ENCODE measurements at regions not wholly inside any gene's neighbourhood (a gene's known extent, or its start where the extent isn't known, plus 50 kb on each side); places are given as distances from the start of the nearest gene placed in this dataset.

GRCh38 chr9:89675058-89675742 lies 70.4 kb downstream of the GADD45G start:
- DNase-seq (ENCODE audit: low spot score in 2 of 2), result no peak
- Histone ChIP-seq H3K36me3 (no peaks in the 10 kb centered on the region), H3K27ac (no peak overlapping the region), H3K27me3 (no peaks in the 10 kb centered on the region), H3K9me3 (no peaks in the 10 kb centered on the region), H3K4me1 (no peaks in the 10 kb centered on the region), H3K4me3 (no peak overlapping the region)
- TF ChIP-seq CTCF (IDR thresholded peaks at IDR 0.05), result no peak
- intact Hi-C loops (cut with DNase I), result no loop called here

- Histone ChIP-seq H3K4me1 (no peaks in the 10 kb centered on the region), H3K4me3 (no peak overlapping the region), H3K27me3 (no peaks in the 10 kb centered on the region), H3K27ac (no peak overlapping the region), H3K9me3 (no peaks in the 10 kb centered on the region), H3K36me3 (no peaks in the 10 kb centered on the region)
- no peak for TF ChIP-seq CTCF (IDR thresholded peaks at IDR 0.05)
- DNase-seq (ENCODE audit: low spot score in 2 of 2), result no peak
- intact Hi-C loops (cut with DNase I), result no loop called here
Measured at GRCh38 chr9:89676281-89676680, 71.5 kb downstream of the GADD45G start.

- DNase-seq (ENCODE audit: low spot score in 2 of 2), result no peak
- H3K4me1 ChIP-seq, result no peaks in the 10 kb centered on the region
- no peak for TF ChIP-seq CTCF (IDR thresholded peaks at IDR 0.05)
- intact Hi-C loops (cut with DNase I), result no loop called here
- no peak overlapping the region for H3K4me3 ChIP-seq
- no peaks in the 10 kb centered on the region for H3K36me3 ChIP-seq
- H3K27me3 ChIP-seq, result no peaks in the 10 kb centered on the region
- no peaks in the 10 kb centered on the region for H3K9me3 ChIP-seq
- H3K27ac ChIP-seq, result no peak overlapping the region
Measured at GRCh38 chr9:89677702-89678395, 73.0 kb downstream of the GADD45G start.

GRCh38 chr9:89678396-89679015 lies 73.7 kb downstream of the GADD45G start:
- Histone ChIP-seq H3K4me3 (no peak overlapping the region), H3K9me3 (no peaks in the 10 kb centered on the region), H3K4me1 (peaks cover 0 to 2% of the 10 kb centered on the region in 2 donors), H3K36me3 (no peaks in the 10 kb centered on the region), H3K27ac (no peak overlapping the region), H3K27me3 (no peaks in the 10 kb centered on the region)
- no peak for DNase-seq (ENCODE audit: low spot score in 2 of 2)
- intact Hi-C loops (cut with DNase I), result no loop called here
- no peak for TF ChIP-seq CTCF (IDR thresholded peaks at IDR 0.05)

- Histone ChIP-seq H3K4me1 (peaks cover 0 to 7% of the 10 kb centered on the region in 2 donors), H3K9me3 (no peaks in the 10 kb centered on the region), H3K27ac (no peak overlapping the region), H3K36me3 (no peaks in the 10 kb centered on the region), H3K27me3 (no peaks in the 10 kb centered on the region), H3K4me3 (no peak overlapping the region)
- DNase-seq (ENCODE audit: low spot score in 2 of 2), result no peak
- TF ChIP-seq CTCF (IDR thresholded peaks at IDR 0.05), result no peak
- intact Hi-C loops (cut with DNase I), result no loop called here
Measured at GRCh38 chr9:89679016-89679415, 74.2 kb downstream of the GADD45G start.

Measured in ascending aorta (tissue), 2 donors.